OCI-LY1 (cell line): ENCODE measurements at regions not wholly inside any gene's neighbourhood (a gene's known extent, or its start where the extent isn't known, plus 50 kb on each side); places are given as distances from the start of the nearest gene placed in this dataset.

Source experiments
- H2AFZ ChIP-seq: fragments of 200-600 bp; sonication (generic), shearing (Covaris generic); 2 replicates; pipeline ENCODE4 v1.6.0; 2014; ENCODE audit warnings: antibody characterized with exemption, mild to moderate bottlenecking, low read length
- H3F3A ChIP-seq: fragments of 200-600 bp; sonication (generic), shearing (Covaris generic); 2 replicates; pipeline ENCODE4 v1.6.0; 2014; ENCODE audit warnings: mild to moderate bottlenecking, antibody characterized with exemption, low read length, moderate library complexity; ENCODE audit not compliant: insufficient read depth
- H3K27ac ChIP-seq: fragments of 200-600 bp; sonication (generic); 2 replicates; pipeline ENCODE4 v1.5.1; 2014; ENCODE audit warnings: low read length, mixed run types, mild to moderate bottlenecking, low read depth; ENCODE audit not compliant: poor library complexity, severe bottlenecking
- H3K27me3 ChIP-seq: fragments of 200-600 bp; sonication (generic); 2 replicates; pipeline ENCODE4 v1.6.0; 2014; ENCODE audit warnings: antibody characterized with exemption, mild to moderate bottlenecking, low read length, moderate library complexity; ENCODE audit not compliant: insufficient read depth
- H3K36me3 ChIP-seq: fragments of 200-600 bp; sonication (generic); 2 replicates; pipeline ENCODE4 v1.6.1; 2014; ENCODE audit warnings: mild to moderate bottlenecking, antibody characterized with exemption, low read length, moderate library complexity, mixed read lengths; ENCODE audit not compliant: insufficient read depth
- H3K4me1 ChIP-seq: fragments of 200-600 bp; sonication (generic); 2 replicates; pipeline ENCODE4 v1.5.1; 2014; ENCODE audit warnings: mild to moderate bottlenecking, low read length, moderate library complexity; ENCODE audit not compliant: insufficient read depth, severe bottlenecking
- H3K4me2 ChIP-seq: fragments of 200-600 bp; sonication (generic), shearing (Covaris generic); 2 replicates; pipeline ENCODE4 v1.6.1; 2014; ENCODE audit warnings: low read length
- H3K4me3 ChIP-seq: fragments of 200-600 bp; sonication (generic); 2 replicates; pipeline ENCODE4 v1.5.1; 2014; ENCODE audit warnings: low read length, low read depth, mild to moderate bottlenecking, mixed read lengths; ENCODE audit not compliant: poor library complexity, severe bottlenecking
- H3K79me2 ChIP-seq: fragments of 200-600 bp; shearing (Covaris generic); 2 replicates; pipeline ENCODE4 v1.6.1; 2016; ENCODE audit warnings: mixed run types, low read length, mixed read lengths; ENCODE audit not compliant: insufficient read depth
- H3K9ac ChIP-seq: fragments of 200-600 bp; sonication (generic), shearing (Covaris generic); 2 replicates; pipeline ENCODE4 v1.6.1; 2014; ENCODE audit warnings: mild to moderate bottlenecking, low read length, mixed read lengths
- H3K9me2 ChIP-seq: fragments of 200-600 bp; sonication (generic), shearing (Covaris generic); 2 replicates; pipeline ENCODE4 v1.6.1; 2014; ENCODE audit warnings: low read depth, mild to moderate bottlenecking, low read length, mixed read lengths
- H3K9me3 ChIP-seq: fragments of 200-600 bp; shearing (Covaris generic); 2 replicates; pipeline ENCODE4 v1.6.1; 2014; ENCODE audit warnings: low read length, mixed read lengths
- H4K20me1 ChIP-seq: fragments of 200-600 bp; sonication (generic), shearing (Covaris generic); 2 replicates; pipeline ENCODE4 v1.6.0; 2016; ENCODE audit warnings: mild to moderate bottlenecking, low read length; ENCODE audit not compliant: insufficient read depth
- EZH2 ChIP-seq: fragments of 200-600 bp; sonication (generic), shearing (Covaris generic); IDR thresholded peaks from 2 replicates; pipeline ENCODE4 v1.8.0; 2017; ENCODE audit warnings: borderline replicate concordance, mixed run types, mild to moderate bottlenecking, antibody characterized with exemption, low read length, moderate library complexity, mixed read lengths
- TF ChIP-seq, protein P1 (sequence below): fragments of 200-600 bp; sonication (generic), shearing (Covaris generic); IDR thresholded peaks from 2 replicates; pipeline ENCODE4 v1.5.1; 2017; ENCODE audit warnings: mild to moderate bottlenecking, antibody characterized with exemption, low read length, moderate library complexity, mixed read lengths

- H3F3A ChIP-seq = no peaks in the 10 kb centered on the region
- H3K4me3 ChIP-seq = no peak overlapping the region
- H3K4me2 ChIP-seq = no peak overlapping the region
- H3K79me2 ChIP-seq = no peaks in the 10 kb centered on the region
- no peak overlapping the region for H3K9ac ChIP-seq
- H3K4me1 ChIP-seq = no peaks in the 10 kb centered on the region
- no peaks in the 10 kb centered on the region for H3K27me3 ChIP-seq
- H3K27ac ChIP-seq = no peak overlapping the region
- H3K36me3 ChIP-seq = no peaks in the 10 kb centered on the region
- H3K9me3 ChIP-seq = no peaks in the 10 kb centered on the region
- no peak for TF ChIP-seq EZH2
- TF ChIP-seq, protein P1, sequence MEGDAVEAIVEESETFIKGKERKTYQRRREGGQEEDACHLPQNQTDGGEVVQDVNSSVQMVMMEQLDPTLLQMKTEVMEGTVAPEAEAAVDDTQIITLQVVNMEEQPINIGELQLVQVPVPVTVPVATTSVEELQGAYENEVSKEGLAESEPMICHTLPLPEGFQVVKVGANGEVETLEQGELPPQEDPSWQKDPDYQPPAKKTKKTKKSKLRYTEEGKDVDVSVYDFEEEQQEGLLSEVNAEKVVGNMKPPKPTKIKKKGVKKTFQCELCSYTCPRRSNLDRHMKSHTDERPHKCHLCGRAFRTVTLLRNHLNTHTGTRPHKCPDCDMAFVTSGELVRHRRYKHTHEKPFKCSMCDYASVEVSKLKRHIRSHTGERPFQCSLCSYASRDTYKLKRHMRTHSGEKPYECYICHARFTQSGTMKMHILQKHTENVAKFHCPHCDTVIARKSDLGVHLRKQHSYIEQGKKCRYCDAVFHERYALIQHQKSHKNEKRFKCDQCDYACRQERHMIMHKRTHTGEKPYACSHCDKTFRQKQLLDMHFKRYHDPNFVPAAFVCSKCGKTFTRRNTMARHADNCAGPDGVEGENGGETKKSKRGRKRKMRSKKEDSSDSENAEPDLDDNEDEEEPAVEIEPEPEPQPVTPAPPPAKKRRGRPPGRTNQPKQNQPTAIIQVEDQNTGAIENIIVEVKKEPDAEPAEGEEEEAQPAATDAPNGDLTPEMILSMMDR = no peak
- no peaks in the 10 kb centered on the region for H4K20me1 ChIP-seq
- no peaks in the 10 kb centered on the region for H3K9me2 ChIP-seq
- H2AFZ ChIP-seq = no peak overlapping the region
Measured at GRCh38 chr18:77762642-77763041, 513.0 kb downstream of the GALR1 start.

GRCh38 chr18:77763530-77764145 is 514.0 kb downstream of the GALR1 start:
- H3K4me1 ChIP-seq = no peaks in the 10 kb centered on the region

GRCh38 chr18:77765468-77765867 is 515.8 kb downstream of the GALR1 start:
- no peak overlapping the region for H2AFZ ChIP-seq
- H3K9me3 ChIP-seq = no peaks in the 10 kb centered on the region
- H3K79me2 ChIP-seq = no peaks in the 10 kb centered on the region
- no peaks in the 10 kb centered on the region for H3F3A ChIP-seq
- no peak for TF ChIP-seq EZH2
- TF ChIP-seq, protein P1 = peak; percentile 46; the same call in 1 of the 2 replicates
- H3K27me3 ChIP-seq = no peaks in the 10 kb centered on the region
- H3K4me2 ChIP-seq = no peak overlapping the region
- H3K4me3 ChIP-seq = no peak overlapping the region
- H3K9me2 ChIP-seq = no peaks in the 10 kb centered on the region
- no peaks in the 10 kb centered on the region for H4K20me1 ChIP-seq
- H3K4me1 ChIP-seq = no peaks in the 10 kb centered on the region
- H3K9ac ChIP-seq = no peak overlapping the region
- no peaks in the 10 kb centered on the region for H3K36me3 ChIP-seq
- H3K27ac ChIP-seq = no peak overlapping the region

More at GRCh38 chr18:77763530-77764145, 514.0 kb downstream of the GALR1 start:
- Histone ChIP-seq H3K9me2 (no peaks in the 10 kb centered on the region), H2AFZ (no peak overlapping the region), H3K27me3 (no peaks in the 10 kb centered on the region), H3K9ac (no peak overlapping the region), H3K9me3 (no peaks in the 10 kb centered on the region), H3F3A (no peaks in the 10 kb centered on the region), H3K4me2 (no peak overlapping the region), H4K20me1 (no peaks in the 10 kb centered on the region), H3K27ac (no peak overlapping the region), H3K4me3 (no peak overlapping the region), H3K79me2 (no peaks in the 10 kb centered on the region), H3K36me3 (no peaks in the 10 kb centered on the region)
- TF ChIP-seq, protein P1 = no peak
- TF ChIP-seq EZH2 = no peak
